ENCODE measurements at regions not wholly inside any gene's neighbourhood (a gene's known extent, or its start where the extent isn't known, plus 50 kb on each side); places are given as distances from the start of the nearest gene placed in this dataset.
"Not testable (repeated sequence)": the region's sequence is repeated elsewhere in the genome, so short reads cannot be mapped to it uniquely, and the experiment has no call there.

GRCh38 chr3:8353364-8353763 lies 148.3 kb upstream of the LMCD1 start:
- Histone ChIP-seq H3K4me1 (ENCODE audit: control insufficient read depth in 2 of 3, insufficient read depth in 2 of 3, low read depth in 1 of 3, low read length in 3 of 3) (no peaks in the 10 kb centered on the region), H3K4me3 (ENCODE audit: low read length in 3 of 3) (no peak overlapping the region), H3K27ac (ENCODE audit: low read depth in 2 of 2, low read length in 2 of 2) (no peak overlapping the region), H3K27me3 (ENCODE audit: control insufficient read depth, insufficient read depth, low read length) (no peaks in the 10 kb centered on the region), H3K9me3 (ENCODE audit: control insufficient read depth in 2 of 3, insufficient read depth in 1 of 3, low read length in 3 of 3) (no peaks in the 10 kb centered on the region), H3K9ac (ENCODE audit: low read length in 3 of 3) (no peak overlapping the region), H3K36me3 (ENCODE audit: control insufficient read depth in 2 of 3, insufficient read depth in 3 of 3, low read length in 3 of 3) (no peaks in the 10 kb centered on the region)
- FAIRE-seq (no peak), DNase-seq (no peak)
- TF ChIP-seq CTCF (IDR thresholded peaks at IDR 0.05; ENCODE audit: borderline replicate concordance, extremely low read depth, insufficient read depth), result no peak
- intact Hi-C loops (cut with DNase I), result no loop called here

- no peak for DNase-seq
- FAIRE-seq, result no peak
- Histone ChIP-seq H3K9ac (ENCODE audit: low read length in 3 of 3) (no peak overlapping the region), H3K9me3 (ENCODE audit: control insufficient read depth in 2 of 3, insufficient read depth in 1 of 3, low read length in 3 of 3) (no peaks in the 10 kb centered on the region), H3K36me3 (ENCODE audit: control insufficient read depth in 2 of 3, insufficient read depth in 3 of 3, low read length in 3 of 3) (no peaks in the 10 kb centered on the region), H3K27me3 (ENCODE audit: control insufficient read depth, insufficient read depth, low read length) (no peaks in the 10 kb centered on the region), H3K4me1 (ENCODE audit: control insufficient read depth in 2 of 3, insufficient read depth in 2 of 3, low read depth in 1 of 3, low read length in 3 of 3) (no peaks in the 10 kb centered on the region), H3K27ac (ENCODE audit: low read depth in 2 of 2, low read length in 2 of 2) (no peak overlapping the region), H3K4me3 (ENCODE audit: low read length in 3 of 3) (no peak overlapping the region)
- intact Hi-C loops (cut with DNase I), result no loop called here
- no peak for TF ChIP-seq CTCF (IDR thresholded peaks at IDR 0.05; ENCODE audit: borderline replicate concordance, extremely low read depth, insufficient read depth)
These were observed 146.3 kb upstream of the LMCD1 start for GRCh38 chr3:8355346-8355745.

GRCh38 chr3:8356066-8356465 lies 145.6 kb upstream of the LMCD1 start:
- FAIRE-seq; H3K4me3 ChIP-seq (ENCODE audit: low read length in 3 of 3); H3K27me3 ChIP-seq (ENCODE audit: control insufficient read depth, insufficient read depth, low read length); H3K36me3 ChIP-seq (ENCODE audit: control insufficient read depth in 2 of 3, insufficient read depth in 3 of 3, low read length in 3 of 3); H3K27ac ChIP-seq (ENCODE audit: low read depth in 2 of 2, low read length in 2 of 2); H3K9ac ChIP-seq (ENCODE audit: low read length in 3 of 3); intact Hi-C loops (cut with DNase I); DNase-seq; H3K9me3 ChIP-seq (ENCODE audit: control insufficient read depth in 2 of 3, insufficient read depth in 1 of 3, low read length in 3 of 3); H3K4me1 ChIP-seq (ENCODE audit: control insufficient read depth in 2 of 3, insufficient read depth in 2 of 3, low read depth in 1 of 3, low read length in 3 of 3): not testable (repeated sequence)

- Histone ChIP-seq H3K36me3 (ENCODE audit: control insufficient read depth in 2 of 3, insufficient read depth in 3 of 3, low read length in 3 of 3) (no peaks in the 10 kb centered on the region), H3K9ac (ENCODE audit: low read length in 3 of 3) (no peak overlapping the region), H3K4me1 (ENCODE audit: control insufficient read depth in 2 of 3, insufficient read depth in 2 of 3, low read depth in 1 of 3, low read length in 3 of 3) (no peaks in the 10 kb centered on the region), H3K9me3 (ENCODE audit: control insufficient read depth in 2 of 3, insufficient read depth in 1 of 3, low read length in 3 of 3) (no peaks in the 10 kb centered on the region), H3K4me3 (ENCODE audit: low read length in 3 of 3) (no peak overlapping the region), H3K27ac (ENCODE audit: low read depth in 2 of 2, low read length in 2 of 2) (peak overlapping the region in 1 of 2 donors; percentile 23), H3K27me3 (ENCODE audit: control insufficient read depth, insufficient read depth, low read length) (no peaks in the 10 kb centered on the region)
- DNase-seq (no peak), FAIRE-seq (no peak)
- no peak for TF ChIP-seq CTCF (IDR thresholded peaks at IDR 0.05; ENCODE audit: borderline replicate concordance, extremely low read depth, insufficient read depth)
- intact Hi-C loops (cut with DNase I), result no loop called here
These were observed 143.8 kb upstream of the LMCD1 start for GRCh38 chr3:8357859-8358258.

Measured in kidney (tissue), 13 donors.